ENCODE measurements at regions not wholly inside any gene's neighbourhood (a gene's known extent, or its start where the extent isn't known, plus 50 kb on each side); places are given as distances from the start of the nearest gene placed in this dataset.

GRCh38 chr15:77857419-77857818 lies 220.1 kb downstream of the TBC1D2B start:
- Histone ChIP-seq H3K4me1 (ENCODE audit: control insufficient read depth in 1 of 2, insufficient read depth in 1 of 2, low read depth in 1 of 2, low read length in 1 of 2) (no peaks in the 10 kb centered on the region), H3K27ac (no peak overlapping the region), H3K27me3 (peaks cover 10% of the 10 kb centered on the region), H3K36me3 (no peaks in the 10 kb centered on the region), H3K9me3 (no peaks in the 10 kb centered on the region), H3K4me3 (ENCODE audit: low read depth in 1 of 2, low read length in 1 of 2) (no peak overlapping the region)
- TF ChIP-seq, protein P1, sequence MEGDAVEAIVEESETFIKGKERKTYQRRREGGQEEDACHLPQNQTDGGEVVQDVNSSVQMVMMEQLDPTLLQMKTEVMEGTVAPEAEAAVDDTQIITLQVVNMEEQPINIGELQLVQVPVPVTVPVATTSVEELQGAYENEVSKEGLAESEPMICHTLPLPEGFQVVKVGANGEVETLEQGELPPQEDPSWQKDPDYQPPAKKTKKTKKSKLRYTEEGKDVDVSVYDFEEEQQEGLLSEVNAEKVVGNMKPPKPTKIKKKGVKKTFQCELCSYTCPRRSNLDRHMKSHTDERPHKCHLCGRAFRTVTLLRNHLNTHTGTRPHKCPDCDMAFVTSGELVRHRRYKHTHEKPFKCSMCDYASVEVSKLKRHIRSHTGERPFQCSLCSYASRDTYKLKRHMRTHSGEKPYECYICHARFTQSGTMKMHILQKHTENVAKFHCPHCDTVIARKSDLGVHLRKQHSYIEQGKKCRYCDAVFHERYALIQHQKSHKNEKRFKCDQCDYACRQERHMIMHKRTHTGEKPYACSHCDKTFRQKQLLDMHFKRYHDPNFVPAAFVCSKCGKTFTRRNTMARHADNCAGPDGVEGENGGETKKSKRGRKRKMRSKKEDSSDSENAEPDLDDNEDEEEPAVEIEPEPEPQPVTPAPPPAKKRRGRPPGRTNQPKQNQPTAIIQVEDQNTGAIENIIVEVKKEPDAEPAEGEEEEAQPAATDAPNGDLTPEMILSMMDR (IDR thresholded peaks at IDR 0.05) = no peak

DNA sequence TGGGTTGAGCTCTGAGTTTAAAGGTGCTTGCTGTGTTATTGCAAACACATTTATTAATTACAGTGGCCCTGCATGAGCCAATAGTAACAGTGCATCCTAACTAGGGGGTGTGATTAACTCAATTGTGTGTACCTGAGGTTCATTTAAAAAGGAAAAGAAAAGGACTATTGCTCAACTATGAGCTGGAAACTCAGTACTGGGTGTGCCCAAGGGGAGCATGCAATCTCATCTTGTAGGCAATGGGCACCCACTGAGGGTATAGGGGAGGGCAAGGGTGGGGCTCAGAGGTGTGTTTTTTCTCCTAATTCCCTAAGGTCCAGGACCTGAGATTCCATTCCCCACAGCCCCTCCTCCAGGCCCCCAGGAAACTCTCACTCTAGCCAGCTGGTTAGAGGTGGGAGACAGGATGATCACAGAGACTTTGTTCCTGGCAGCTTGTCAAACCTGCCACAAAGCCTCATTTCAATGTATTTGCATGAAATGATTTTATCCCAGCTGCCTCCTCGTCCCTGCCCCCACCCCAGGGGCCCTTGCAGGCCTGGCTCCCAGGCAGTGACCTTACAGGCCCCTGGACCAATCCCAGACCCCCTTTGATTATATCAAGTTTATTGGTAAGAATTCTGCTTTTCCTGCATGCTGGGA lies 220.7 kb downstream of the TBC1D2B start:
- Histone ChIP-seq H3K4me1 (ENCODE audit: control insufficient read depth in 1 of 2, insufficient read depth in 1 of 2, low read depth in 1 of 2, low read length in 1 of 2) (no peaks in the 10 kb centered on the region), H3K27ac (no peak overlapping the region), H3K36me3 (no peaks in the 10 kb centered on the region), H3K9me3 (no peaks in the 10 kb centered on the region), H3K27me3 (peaks cover 15% of the 10 kb centered on the region), H3K4me3 (ENCODE audit: low read depth in 1 of 2, low read length in 1 of 2) (no peak overlapping the region)
- TF ChIP-seq, protein P1 (IDR thresholded peaks at IDR 0.05) = no peak

- Histone ChIP-seq H3K4me3 (ENCODE audit: low read depth in 1 of 2, low read length in 1 of 2) (no peak overlapping the region), H3K36me3 (no peaks in the 10 kb centered on the region), H3K9me3 (no peaks in the 10 kb centered on the region), H3K27me3 (peaks cover 19% of the 10 kb centered on the region), H3K4me1 (ENCODE audit: control insufficient read depth in 1 of 2, insufficient read depth in 1 of 2, low read depth in 1 of 2, low read length in 1 of 2) (no peaks in the 10 kb centered on the region), H3K27ac (no peak overlapping the region)
- TF ChIP-seq, protein P1 (IDR thresholded peaks at IDR 0.05) = no peak
These were observed 221.6 kb downstream of the TBC1D2B start for GRCh38 chr15:77855871-77856270.

DNA sequence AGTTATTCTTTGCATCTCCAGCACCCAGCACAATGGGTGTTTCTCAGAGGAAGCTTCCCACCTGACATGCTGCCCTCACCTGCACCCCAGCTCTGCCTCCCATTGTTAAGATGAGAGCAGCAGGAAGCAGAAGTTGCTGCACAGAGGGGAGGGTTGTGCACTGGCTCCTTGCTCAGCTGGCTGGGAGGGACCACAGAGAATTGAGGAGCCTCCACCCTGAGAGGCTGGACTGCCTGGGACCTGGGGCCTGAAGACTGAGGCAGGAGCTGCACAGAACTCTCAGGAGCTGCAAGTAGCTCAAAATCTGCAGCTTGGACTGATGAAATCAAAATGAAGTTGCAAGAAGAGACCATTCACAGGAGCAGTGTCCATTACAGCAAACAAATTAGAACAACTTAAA lies 222.3 kb upstream of the LINGO1 start:
- H3K27ac ChIP-seq = no peak overlapping the region
- no peaks in the 10 kb centered on the region for H3K36me3 ChIP-seq
- H3K4me1 ChIP-seq (ENCODE audit: control insufficient read depth in 1 of 2, insufficient read depth in 1 of 2, low read depth in 1 of 2, low read length in 1 of 2) = no peaks in the 10 kb centered on the region
- no peaks in the 10 kb centered on the region for H3K9me3 ChIP-seq
- TF ChIP-seq, protein P1 (IDR thresholded peaks at IDR 0.05) = no peak
- H3K4me3 ChIP-seq (ENCODE audit: low read depth in 1 of 2, low read length in 1 of 2) = no peak overlapping the region
- peaks cover 19% of the 10 kb centered on the region for H3K27me3 ChIP-seq

DNA sequence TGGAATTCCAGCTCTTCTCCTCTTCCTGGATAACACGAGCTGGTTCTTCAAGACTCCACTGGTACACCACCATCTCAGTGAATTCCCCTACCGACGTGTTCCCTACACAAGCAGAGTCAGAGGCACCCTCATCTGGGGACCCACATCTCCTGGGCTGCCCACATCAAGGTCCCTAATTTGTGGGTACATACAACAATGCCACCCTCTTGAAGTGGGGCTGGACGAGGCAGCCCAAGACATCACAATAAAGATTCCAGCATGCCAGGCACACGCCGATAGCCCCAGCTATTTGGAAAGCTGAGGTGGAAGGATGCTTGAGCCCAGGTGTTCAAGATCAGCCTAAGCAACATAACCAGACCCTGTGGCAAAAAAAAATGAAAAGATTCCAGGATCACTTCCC lies 221.2 kb upstream of the LINGO1 start:
- H3K4me1 ChIP-seq (ENCODE audit: control insufficient read depth in 1 of 2, insufficient read depth in 1 of 2, low read depth in 1 of 2, low read length in 1 of 2) = no peaks in the 10 kb centered on the region
- peaks cover 19% of the 10 kb centered on the region for H3K27me3 ChIP-seq
- H3K9me3 ChIP-seq = no peaks in the 10 kb centered on the region
- no peak overlapping the region for H3K4me3 ChIP-seq (ENCODE audit: low read depth in 1 of 2, low read length in 1 of 2)
- H3K27ac ChIP-seq = no peak overlapping the region
- no peaks in the 10 kb centered on the region for H3K36me3 ChIP-seq
- TF ChIP-seq, protein P1 (IDR thresholded peaks at IDR 0.05) = no peak

DNA sequence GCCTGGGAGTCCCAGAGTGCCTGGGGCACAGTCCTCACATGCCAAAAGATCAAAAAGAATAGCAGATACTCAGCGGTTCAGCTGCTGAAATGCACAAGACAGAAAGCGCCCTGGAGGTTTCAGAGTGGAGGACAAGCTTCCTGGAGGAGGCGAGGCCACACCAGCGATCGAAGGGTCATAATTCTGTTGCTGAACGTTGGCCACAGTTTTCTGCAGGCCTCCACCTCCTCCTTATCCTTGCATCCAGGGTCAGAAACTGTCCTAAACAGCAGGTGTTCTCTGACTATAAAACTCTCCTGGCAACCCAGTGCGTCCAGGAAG lies 220.3 kb upstream of the LINGO1 start:
- no peak overlapping the region for H3K4me3 ChIP-seq (ENCODE audit: low read depth in 1 of 2, low read length in 1 of 2)

More for the DNA sequence above, 220.3 kb upstream of the LINGO1 start:
- H3K36me3 ChIP-seq = no peaks in the 10 kb centered on the region
- no peaks in the 10 kb centered on the region for H3K9me3 ChIP-seq
- no peak overlapping the region for H3K27ac ChIP-seq
- H3K4me1 ChIP-seq (ENCODE audit: control insufficient read depth in 1 of 2, insufficient read depth in 1 of 2, low read depth in 1 of 2, low read length in 1 of 2) = no peaks in the 10 kb centered on the region
- peaks cover 21% of the 10 kb centered on the region for H3K27me3 ChIP-seq
- TF ChIP-seq, protein P1 (IDR thresholded peaks at IDR 0.05) = no peak

Data from neutrophil (primary cell).